HG02571 (cell line): ENCODE measurements at regions not wholly inside any gene's neighbourhood (a gene's known extent, or its start where the extent isn't known, plus 50 kb on each side); places are given as distances from the start of the nearest gene placed in this dataset.

Source experiments
- ATAC-seq: cut with Tn5 transposase; IDR thresholded peaks from one replicate; pipeline ENCODE4 v1.9.1; 2021; ENCODE audit warnings: mild to moderate bottlenecking, moderate library complexity; ENCODE audit not compliant: unreplicated experiment

DNA sequence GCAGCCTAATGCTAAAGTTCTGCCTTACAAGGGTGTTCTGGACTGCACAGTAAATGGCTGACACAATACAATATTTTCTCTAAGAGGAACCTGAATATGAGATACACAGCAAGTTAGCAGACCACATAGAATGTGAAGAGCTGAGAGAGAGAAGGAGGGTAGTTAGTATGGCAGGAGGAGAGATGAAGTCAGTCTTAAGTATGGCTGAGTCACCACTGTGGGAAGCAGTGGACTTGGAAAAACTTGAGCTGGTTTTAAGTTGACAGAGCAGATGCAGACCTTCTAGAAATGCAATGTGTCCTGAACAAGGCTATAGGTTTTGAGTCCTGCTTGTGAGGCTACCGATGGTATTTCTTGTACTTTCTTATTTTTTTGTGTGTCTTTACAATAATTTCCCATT lies 172.5 kb downstream of the SH2D1A start:
- no peak for ATAC-seq

DNA sequence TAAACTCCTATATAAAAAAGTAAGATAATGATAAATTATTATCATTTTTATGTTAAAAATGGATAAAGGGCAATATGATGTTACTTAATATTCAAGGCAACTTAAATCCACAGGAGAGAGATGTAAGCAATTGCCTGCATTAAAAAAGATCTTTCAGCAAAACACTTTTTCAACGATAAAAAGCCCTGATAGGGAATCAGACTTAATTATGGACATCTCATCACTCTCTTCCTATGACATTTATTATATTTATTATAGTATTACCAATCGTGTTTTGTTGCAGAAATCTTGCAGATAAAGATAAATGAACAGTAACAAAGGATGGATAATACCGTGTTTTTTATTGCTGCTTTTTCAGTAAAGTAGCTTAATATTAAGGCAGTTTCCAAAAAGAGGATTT lies 178.5 kb downstream of the SH2D1A start:
- no peak for ATAC-seq

- ATAC-seq = no peak
Observed at GRCh38 chrX:124529786-124530185, 183.4 kb downstream of the SH2D1A start.

DNA sequence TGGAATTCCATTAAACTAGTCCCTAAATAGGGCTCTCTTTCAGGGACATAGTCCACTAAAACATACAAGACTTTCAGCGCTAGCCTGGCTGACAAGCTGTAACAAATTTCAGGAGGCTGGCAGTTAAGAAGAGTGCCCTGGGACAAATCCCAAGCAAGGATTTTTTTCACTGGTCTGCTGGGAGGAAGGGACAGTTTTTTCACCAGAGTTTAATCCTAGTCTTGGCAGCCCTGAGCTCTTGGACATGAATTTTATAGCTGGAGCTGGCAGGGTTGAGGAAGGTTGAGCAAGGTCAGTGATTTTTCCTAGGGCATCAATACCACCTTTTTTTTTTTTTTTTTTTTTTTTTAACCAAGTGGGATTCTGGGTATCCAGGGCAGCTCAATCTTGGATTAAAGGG lies 184.4 kb downstream of the SH2D1A start:
- ATAC-seq = no peak

GRCh38 chrX:124534536-124534935 lies 188.2 kb downstream of the SH2D1A start:
- ATAC-seq = no peak

DNA sequence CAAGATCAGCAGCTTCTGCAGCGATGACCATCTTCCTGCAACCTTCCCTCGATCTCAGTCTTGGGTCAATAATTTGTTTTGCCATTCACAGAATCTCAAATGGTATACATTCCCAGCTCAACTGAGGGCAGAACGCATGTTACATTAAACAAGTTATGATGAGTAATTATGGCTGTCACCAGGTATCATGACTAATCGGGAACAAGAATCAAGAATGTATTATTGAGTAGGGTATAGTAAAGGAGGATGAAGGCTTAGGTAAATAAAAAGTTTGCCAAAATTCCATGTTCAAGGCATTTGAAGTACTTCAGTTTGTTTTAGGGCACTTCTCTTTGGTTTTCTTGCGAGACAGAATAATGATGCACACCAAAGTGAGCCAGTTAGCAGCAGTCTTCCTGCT lies 194.1 kb downstream of the SH2D1A start:
- ATAC-seq = no peak

- ATAC-seq = no peak
Observed at GRCh38 chrX:124548571-124548970, 202.2 kb downstream of the SH2D1A start.

GRCh38 chrX:124555036-124555595 lies 208.8 kb downstream of the SH2D1A start:
- ATAC-seq = no peak

- ATAC-seq = no peak
Observed at GRCh38 chrX:124557976-124558375, 211.6 kb downstream of the SH2D1A start.

GRCh38 chrX:124573468-124573867 lies 227.1 kb downstream of the SH2D1A start:
- no peak for ATAC-seq

- no peak for ATAC-seq
Observed at GRCh38 chrX:124592744-124593143, 246.4 kb downstream of the SH2D1A start.

- no peak for ATAC-seq
Observed at GRCh38 chrX:124594017-124594651, 247.8 kb downstream of the SH2D1A start.

GRCh38 chrX:124605511-124605910 lies 259.1 kb downstream of the SH2D1A start:
- ATAC-seq = no peak

GRCh38 chrX:124606724-124607123 lies 260.4 kb downstream of the SH2D1A start:
- ATAC-seq = no peak

GRCh38 chrX:124619710-124620109 lies 273.3 kb downstream of the SH2D1A start:
- ATAC-seq = no peak

DNA sequence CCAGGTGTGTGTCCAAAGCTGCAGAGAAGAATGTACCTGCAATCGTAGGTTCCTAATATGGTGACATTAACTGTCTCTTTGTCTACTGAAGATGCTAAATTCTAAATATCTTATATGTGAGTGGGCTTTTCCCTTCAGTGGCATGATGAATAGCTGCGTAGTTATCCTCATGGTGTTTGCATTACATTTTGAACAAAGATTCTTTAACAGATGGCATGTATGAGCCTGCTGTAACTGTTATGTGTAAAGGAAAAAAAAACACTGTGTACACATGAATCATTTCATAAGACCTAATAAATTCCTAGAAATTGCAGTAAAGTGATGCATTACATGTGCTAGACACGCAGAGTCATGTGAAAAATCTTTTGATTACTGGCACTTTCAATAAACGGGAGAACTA lies 288.0 kb downstream of the SH2D1A start:
- ATAC-seq = no peak

DNA sequence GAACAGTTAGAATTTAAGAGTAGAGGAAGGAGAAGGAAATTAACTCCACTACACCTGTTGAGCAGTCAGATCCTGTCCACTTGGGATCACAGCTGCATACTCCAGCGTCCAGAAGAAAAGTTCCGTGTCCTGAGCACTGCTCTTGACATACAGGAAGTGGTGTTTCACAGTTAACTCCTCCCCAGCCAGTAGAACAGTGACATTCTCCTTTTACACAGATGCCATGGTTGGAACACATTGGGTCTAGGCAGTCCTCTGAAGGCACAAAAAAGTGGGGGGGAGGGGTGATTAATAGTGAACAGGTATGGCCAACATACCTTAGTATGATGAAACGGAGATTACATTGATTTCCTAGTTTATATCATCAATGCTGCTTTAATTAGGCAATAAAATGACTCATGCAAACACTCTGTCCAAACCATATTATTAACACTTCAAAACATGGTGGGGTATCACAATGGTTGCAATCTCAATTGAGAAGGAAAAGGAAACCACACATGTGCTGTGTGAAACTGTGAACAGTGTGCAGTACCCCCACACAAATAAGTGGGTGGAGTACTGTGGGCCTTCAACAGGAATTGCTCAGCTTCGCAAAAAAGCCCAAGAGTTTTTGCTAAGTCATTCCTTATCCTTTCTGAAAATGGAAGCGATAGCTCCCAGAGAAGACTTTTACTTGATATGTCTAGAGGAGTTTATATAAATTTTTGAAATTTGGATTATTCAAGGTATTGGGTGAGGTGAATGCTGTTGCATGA lies 295.6 kb downstream of the SH2D1A start:
- no peak for ATAC-seq

DNA sequence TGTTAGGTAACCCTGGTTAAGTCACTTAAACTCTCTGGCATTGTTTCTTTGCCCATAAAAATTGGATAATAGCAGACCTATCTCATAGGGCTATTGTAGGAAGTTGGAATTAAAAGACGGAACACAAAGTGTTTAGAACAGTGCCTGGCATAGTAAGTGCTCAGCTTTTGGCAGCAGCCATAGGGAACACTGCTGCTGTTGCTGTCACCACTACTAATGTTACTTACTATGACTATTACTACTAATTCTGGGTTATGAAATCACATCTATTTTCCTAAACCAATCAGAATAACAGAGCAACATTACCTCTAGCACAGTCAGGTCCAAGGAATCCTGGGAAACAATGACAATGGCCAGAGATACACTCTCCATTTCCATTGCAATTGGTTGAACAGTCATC lies 300.0 kb downstream of the SH2D1A start:
- no peak for ATAC-seq

DNA sequence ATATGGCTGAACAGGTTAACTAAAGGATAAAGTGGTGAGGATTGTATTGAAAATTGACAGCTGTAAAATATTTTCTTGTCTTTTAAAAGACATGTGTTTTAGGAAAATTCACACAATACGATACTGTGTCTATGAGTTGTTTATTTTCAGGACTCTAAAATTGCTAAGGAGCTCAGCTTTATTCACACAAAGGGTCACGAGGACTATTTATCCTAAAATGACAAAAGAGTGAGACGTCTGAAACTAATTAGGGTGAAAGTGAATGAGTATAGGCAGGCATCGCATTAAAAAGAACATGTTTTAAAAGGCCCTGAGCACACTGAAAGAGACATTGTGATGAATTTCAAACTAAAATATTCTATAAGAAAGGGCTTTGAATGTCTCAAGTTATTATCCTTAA lies 304.7 kb downstream of the SH2D1A start:
- ATAC-seq = no peak

DNA sequence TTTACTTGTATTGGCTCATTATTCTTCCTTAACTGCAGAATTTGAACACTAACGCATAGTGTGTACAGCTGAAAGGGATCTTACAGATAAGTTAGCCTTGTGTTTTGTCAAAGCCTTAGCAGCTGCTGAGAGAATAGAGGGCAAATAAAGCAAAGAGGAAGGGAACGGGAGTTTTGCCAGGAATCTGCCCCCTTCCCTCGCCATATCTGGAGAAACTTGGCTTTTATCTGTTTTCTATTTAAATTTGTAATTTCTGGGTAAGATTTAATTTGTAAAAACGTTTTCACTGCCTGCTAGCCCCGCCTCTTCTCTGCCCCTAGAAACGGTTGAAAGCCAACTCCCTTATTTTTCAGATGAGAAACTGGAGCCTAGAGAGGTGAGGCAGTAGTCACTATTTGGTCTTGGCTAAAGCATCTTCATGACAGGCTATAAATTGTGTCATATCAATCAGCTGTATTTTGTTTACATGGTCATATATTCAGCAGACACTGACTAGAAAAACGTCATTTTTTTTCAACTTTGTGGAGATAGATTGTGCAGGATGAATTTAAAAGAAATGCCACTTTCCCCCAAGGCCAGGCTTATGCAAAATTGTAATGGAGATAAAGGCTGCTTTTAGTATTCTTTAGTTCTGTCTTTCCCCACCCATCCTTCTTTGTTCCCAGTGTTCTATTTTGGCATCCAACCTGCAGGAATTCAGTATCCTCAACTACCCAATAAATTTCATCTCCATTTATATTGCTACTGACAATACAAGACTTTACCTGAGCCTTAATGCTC lies 319.4 kb downstream of the SH2D1A start:
- no peak for ATAC-seq

- ATAC-seq = no peak
Observed at GRCh38 chrX:124679199-124679598, 332.8 kb downstream of the SH2D1A start.

DNA sequence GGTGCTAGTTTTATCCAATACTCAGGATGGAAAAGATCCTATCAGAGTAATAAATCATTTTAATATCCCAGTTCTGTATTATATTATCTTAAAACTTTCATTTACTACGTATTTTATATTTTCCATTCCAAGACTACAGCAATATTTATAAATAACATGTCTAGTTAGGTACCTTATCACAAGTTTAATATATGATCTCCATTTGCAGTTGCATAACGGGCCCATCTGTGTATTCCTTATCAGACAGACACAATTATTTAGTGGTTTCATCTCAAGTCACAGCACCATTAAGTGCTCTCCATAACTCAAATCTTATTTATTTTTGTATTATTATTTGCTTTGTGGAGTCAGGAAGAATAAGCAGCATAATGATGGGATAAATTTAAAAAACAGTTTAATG lies 333.9 kb downstream of the SH2D1A start:
- ATAC-seq = no peak
